22Rv1 (cell line): ENCODE measurements at regions not wholly inside any gene's neighbourhood (a gene's known extent, or its start where the extent isn't known, plus 50 kb on each side); places are given as distances from the start of the nearest gene placed in this dataset.

Source experiments
- ZFX ChIP-seq: fragments of 450-650 bp; IDR thresholded peaks from 2 replicates; pipeline ENCODE4 v1.6.1; 2017; ENCODE audit warnings: antibody characterized with exemption, borderline replicate concordance
- TF ChIP-seq, protein P1 (sequence below): fragments of 450-650 bp; IDR thresholded peaks from 2 replicates; pipeline ENCODE4 v1.5.1; 2017; ENCODE audit warnings: mild to moderate bottlenecking

DNA sequence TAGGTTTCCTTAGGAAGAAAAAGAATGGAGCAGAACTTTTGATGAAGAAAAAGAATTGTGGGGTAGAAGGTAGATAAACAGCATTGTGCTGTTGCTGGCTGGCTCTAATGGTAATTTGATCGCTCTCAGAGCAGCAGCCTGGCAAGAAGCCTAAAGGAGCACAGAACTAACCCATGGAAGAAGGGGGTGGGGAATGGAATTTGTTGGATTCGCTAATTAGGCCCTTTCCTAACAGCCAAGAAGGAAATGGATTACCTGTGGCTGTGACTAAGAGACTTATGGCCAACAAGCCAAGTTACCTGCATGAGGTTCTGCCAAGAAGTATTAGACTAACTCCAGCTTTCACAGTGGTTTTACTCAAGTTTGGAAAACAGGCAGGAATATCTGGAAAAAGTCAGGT, 210.6 kb downstream of the IKZF2 start:
- TF ChIP-seq, protein P1, sequence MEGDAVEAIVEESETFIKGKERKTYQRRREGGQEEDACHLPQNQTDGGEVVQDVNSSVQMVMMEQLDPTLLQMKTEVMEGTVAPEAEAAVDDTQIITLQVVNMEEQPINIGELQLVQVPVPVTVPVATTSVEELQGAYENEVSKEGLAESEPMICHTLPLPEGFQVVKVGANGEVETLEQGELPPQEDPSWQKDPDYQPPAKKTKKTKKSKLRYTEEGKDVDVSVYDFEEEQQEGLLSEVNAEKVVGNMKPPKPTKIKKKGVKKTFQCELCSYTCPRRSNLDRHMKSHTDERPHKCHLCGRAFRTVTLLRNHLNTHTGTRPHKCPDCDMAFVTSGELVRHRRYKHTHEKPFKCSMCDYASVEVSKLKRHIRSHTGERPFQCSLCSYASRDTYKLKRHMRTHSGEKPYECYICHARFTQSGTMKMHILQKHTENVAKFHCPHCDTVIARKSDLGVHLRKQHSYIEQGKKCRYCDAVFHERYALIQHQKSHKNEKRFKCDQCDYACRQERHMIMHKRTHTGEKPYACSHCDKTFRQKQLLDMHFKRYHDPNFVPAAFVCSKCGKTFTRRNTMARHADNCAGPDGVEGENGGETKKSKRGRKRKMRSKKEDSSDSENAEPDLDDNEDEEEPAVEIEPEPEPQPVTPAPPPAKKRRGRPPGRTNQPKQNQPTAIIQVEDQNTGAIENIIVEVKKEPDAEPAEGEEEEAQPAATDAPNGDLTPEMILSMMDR: no peak
- no peak for TF ChIP-seq ZFX
